Calu3 (cell line): ENCODE measurements at regions not wholly inside any gene's neighbourhood (a gene's known extent, or its start where the extent isn't known, plus 50 kb on each side); places are given as distances from the start of the nearest gene placed in this dataset.

Experiments
- BruUV-seq: library from RNA; stranded (reverse); fragments of 400-500 nt; replicated peaks from 2 replicates; lab custom pipeline; 2021; lab: Mats Ljungman, UMichigan
- CTCF ChIA-PET: fragments of 300-600 bp; sonication (Branson Sonifier 250); formaldehyde crosslinking; loops from one replicate; lab custom pipeline; 2022; ENCODE audit warnings: antibody characterized with exemption; lab: Charles Lee
- DNase-seq: peaks from one replicate; pipeline ENCODE4 v3.0.0; 2022
- H3K27ac Mint-ChIP-seq: one replicate; pipeline ENCODE4 v1.8.0; 2022; ENCODE audit warnings: mixed read lengths; ENCODE audit not compliant: unreplicated experiment
- H3K27me3 Mint-ChIP-seq: one replicate; pipeline ENCODE4 v1.8.0; 2022; ENCODE audit warnings: mixed read lengths; ENCODE audit not compliant: unreplicated experiment
- H3K36me3 Mint-ChIP-seq: one replicate; pipeline ENCODE4 v1.8.0; 2022; ENCODE audit warnings: mild to moderate bottlenecking, moderate library complexity, mixed read lengths; ENCODE audit not compliant: insufficient read depth, unreplicated experiment
- H3K4me1 Mint-ChIP-seq: one replicate; pipeline ENCODE4 v1.8.0; 2022; ENCODE audit warnings: mild to moderate bottlenecking, low read depth, mixed read lengths; ENCODE audit not compliant: unreplicated experiment
- H3K4me3 Mint-ChIP-seq: one replicate; pipeline ENCODE4 v1.8.0; 2022; ENCODE audit warnings: mild to moderate bottlenecking, low read depth, moderate library complexity, mixed read lengths; ENCODE audit not compliant: unreplicated experiment
- H3K9me3 Mint-ChIP-seq: one replicate; pipeline ENCODE4 v1.8.0; 2022; ENCODE audit warnings: low read depth, mixed read lengths; ENCODE audit not compliant: unreplicated experiment
- CTCF ChIP-seq: fragments of 200-600 bp; IDR thresholded peaks from one replicate; pipeline ENCODE4 v1.8.0; 2022; ENCODE audit warnings: antibody characterized with exemption; ENCODE audit not compliant: unreplicated experiment
- intact Hi-C: fragments of 100-400 bp; cut with micrococcal nuclease; formaldehyde crosslinking; loops from one replicate; pipeline ENCODE4 v1.10.0; 2022; ENCODE audit not compliant: unreplicated experiment

GRCh38 chr3:46091741-46092701, 64.7 kb upstream of the XCR1 start:
- Mint-ChIP-seq H3K4me1 (peaks cover 50% of the 10 kb centered on the region), H3K27ac (peak overlapping the region; percentile 85), H3K9me3 (peaks cover 3% of the 10 kb centered on the region)

GRCh38 chr3:46091046-46091445, 63.8 kb upstream of the XCR1 start:
- Mint-ChIP-seq H3K4me1 (peaks cover 50% of the 10 kb centered on the region), H3K27me3 (no peaks in the 10 kb centered on the region), H3K27ac (peak overlapping the region; percentile 85), H3K9me3 (peaks cover 3% of the 10 kb centered on the region), H3K36me3 (no peaks in the 10 kb centered on the region), H3K4me3 (no peak overlapping the region)
- intact Hi-C loops, result loop anchor here (5.0 kb wide), 1 partner anchor 71 kb away; no protein-coding TSS in a partner anchor
- no peak for TF ChIP-seq CTCF
- CTCF ChIA-PET, result interaction anchor here (1.2 kb wide), 1 partner anchor 154 kb away, joined by 3 read pairs; no protein-coding TSS in a partner anchor
- BruUV-seq, result no TSS peak
- DNase-seq, result no peak

More at GRCh38 chr3:46091741-46092701, 64.7 kb upstream of the XCR1 start:
- Mint-ChIP-seq H3K4me3 (peak overlapping the region; percentile 18), H3K36me3 (no peaks in the 10 kb centered on the region), H3K27me3 (no peaks in the 10 kb centered on the region)
- intact Hi-C loops, result loop anchor here (5.0 kb wide), 1 partner anchor 70 kb away; no protein-coding TSS in a partner anchor
- CTCF ChIA-PET, result interaction anchor here (1.0 to 1.7 kb wide), 3 partner anchors 71 to 153 kb away, joined by 3 to 6 read pairs (median 3); partner anchors contain the start of gene CCR1
- no peak for TF ChIP-seq CTCF
- peak; percentile 28 for DNase-seq
- no TSS peak for BruUV-seq

GRCh38 chr3:46090161-46090591, 62.9 kb upstream of the XCR1 start:
- H3K4me1 Mint-ChIP-seq, result peaks cover 50% of the 10 kb centered on the region
- CTCF ChIA-PET, result interaction anchor here (1.9 kb wide), 1 partner anchor 118 kb away, joined by 13 read pairs; the partner anchor contains the start of gene CCR1
- H3K4me3 Mint-ChIP-seq, result no peak overlapping the region
- intact Hi-C loops, result loop anchor here (5.0 kb wide), 1 partner anchor 72 kb away; no protein-coding TSS in a partner anchor
- H3K9me3 Mint-ChIP-seq, result peaks cover 3% of the 10 kb centered on the region
- no TSS peak for BruUV-seq
- H3K27me3 Mint-ChIP-seq, result no peaks in the 10 kb centered on the region
- TF ChIP-seq CTCF, result no peak
- no peak overlapping the region for H3K27ac Mint-ChIP-seq
- DNase-seq, result no peak
- no peaks in the 10 kb centered on the region for H3K36me3 Mint-ChIP-seq

GRCh38 chr3:46089237-46090011, 62.1 kb upstream of the XCR1 start:
- H3K9me3 Mint-ChIP-seq, result peaks cover 3% of the 10 kb centered on the region
- BruUV-seq, result no TSS peak
- H3K36me3 Mint-ChIP-seq, result no peaks in the 10 kb centered on the region
- intact Hi-C loops, result loop anchor here (5.0 kb wide), 1 partner anchor 73 kb away; no protein-coding TSS in a partner anchor
- H3K27ac Mint-ChIP-seq, result no peak overlapping the region
- no peak overlapping the region for H3K4me3 Mint-ChIP-seq
- CTCF ChIA-PET, result interaction anchor here (0.6 to 1.9 kb wide), 3 partner anchors 118 to 1439 kb away, joined by 3 to 13 read pairs (median 3); partner anchors contain the start of gene CCR1
- TF ChIP-seq CTCF, result no peak
- peak; percentile 35 for DNase-seq
- no peaks in the 10 kb centered on the region for H3K27me3 Mint-ChIP-seq
- H3K4me1 Mint-ChIP-seq, result peaks cover 50% of the 10 kb centered on the region
